HG03025 (cell line): ENCODE measurements at regions not wholly inside any gene's neighbourhood (a gene's known extent, or its start where the extent isn't known, plus 50 kb on each side); places are given as distances from the start of the nearest gene placed in this dataset.

Experiments used
- ATAC-seq: cut with Tn5 transposase; IDR thresholded peaks from one replicate; pipeline ENCODE4 v1.9.1; 2021; ENCODE audit warnings: mild to moderate bottlenecking, moderate library complexity; ENCODE audit not compliant: unreplicated experiment, low FRiP score

- no peak for ATAC-seq
Observed at GRCh38 chr7:46486256-46487206, 565.5 kb upstream of the IGFBP3 start.

- no peak for ATAC-seq
Observed at GRCh38 chr7:46485481-46486065, 564.5 kb upstream of the IGFBP3 start.

GRCh38 chr7:46484906-46485305 is 563.8 kb upstream of the IGFBP3 start:
- ATAC-seq: no peak

- ATAC-seq: no peak
Observed at GRCh38 chr7:46480619-46481018, 559.5 kb upstream of the IGFBP3 start.

GRCh38 chr7:46479680-46480079 is 558.6 kb upstream of the IGFBP3 start:
- ATAC-seq: no peak

GRCh38 chr7:46478046-46478445 is 557.0 kb upstream of the IGFBP3 start:
- ATAC-seq: no peak

- ATAC-seq: no peak
Observed at GRCh38 chr7:46468753-46469356, 547.8 kb upstream of the IGFBP3 start.

- no peak for ATAC-seq
Observed at GRCh38 chr7:46463170-46463569, 542.1 kb upstream of the IGFBP3 start.

- ATAC-seq: no peak
Observed at GRCh38 chr7:46461334-46461777, 540.3 kb upstream of the IGFBP3 start.

GRCh38 chr7:46459942-46460341 is 538.9 kb upstream of the IGFBP3 start:
- ATAC-seq: no peak

- no peak for ATAC-seq
Observed at GRCh38 chr7:46454816-46455215, 533.7 kb upstream of the IGFBP3 start.

GRCh38 chr7:46452561-46453135 is 531.6 kb upstream of the IGFBP3 start:
- no peak for ATAC-seq

GRCh38 chr7:46451846-46452245 is 530.8 kb upstream of the IGFBP3 start:
- no peak for ATAC-seq

- no peak for ATAC-seq
Observed at GRCh38 chr7:46450886-46451285, 529.8 kb upstream of the IGFBP3 start.

- no peak for ATAC-seq
Observed at GRCh38 chr7:46450425-46450824, 529.4 kb upstream of the IGFBP3 start.

- ATAC-seq: no peak
Observed at GRCh38 chr7:46449743-46450142, 528.7 kb upstream of the IGFBP3 start.

- no peak for ATAC-seq
Observed at GRCh38 chr7:46448478-46448877, 527.4 kb upstream of the IGFBP3 start.

GRCh38 chr7:46446151-46446550 is 525.1 kb upstream of the IGFBP3 start:
- no peak for ATAC-seq

- no peak for ATAC-seq
Observed at GRCh38 chr7:46444256-46444655, 523.2 kb upstream of the IGFBP3 start.

GRCh38 chr7:46440186-46440585 is 519.1 kb upstream of the IGFBP3 start:
- no peak for ATAC-seq

GRCh38 chr7:46432708-46433107 is 511.6 kb upstream of the IGFBP3 start:
- ATAC-seq: no peak
